ENCODE measurements at regions not wholly inside any gene's neighbourhood (a gene's known extent, or its start where the extent isn't known, plus 50 kb on each side); places are given as distances from the start of the nearest gene placed in this dataset.

- TF ChIP-seq, protein P1, sequence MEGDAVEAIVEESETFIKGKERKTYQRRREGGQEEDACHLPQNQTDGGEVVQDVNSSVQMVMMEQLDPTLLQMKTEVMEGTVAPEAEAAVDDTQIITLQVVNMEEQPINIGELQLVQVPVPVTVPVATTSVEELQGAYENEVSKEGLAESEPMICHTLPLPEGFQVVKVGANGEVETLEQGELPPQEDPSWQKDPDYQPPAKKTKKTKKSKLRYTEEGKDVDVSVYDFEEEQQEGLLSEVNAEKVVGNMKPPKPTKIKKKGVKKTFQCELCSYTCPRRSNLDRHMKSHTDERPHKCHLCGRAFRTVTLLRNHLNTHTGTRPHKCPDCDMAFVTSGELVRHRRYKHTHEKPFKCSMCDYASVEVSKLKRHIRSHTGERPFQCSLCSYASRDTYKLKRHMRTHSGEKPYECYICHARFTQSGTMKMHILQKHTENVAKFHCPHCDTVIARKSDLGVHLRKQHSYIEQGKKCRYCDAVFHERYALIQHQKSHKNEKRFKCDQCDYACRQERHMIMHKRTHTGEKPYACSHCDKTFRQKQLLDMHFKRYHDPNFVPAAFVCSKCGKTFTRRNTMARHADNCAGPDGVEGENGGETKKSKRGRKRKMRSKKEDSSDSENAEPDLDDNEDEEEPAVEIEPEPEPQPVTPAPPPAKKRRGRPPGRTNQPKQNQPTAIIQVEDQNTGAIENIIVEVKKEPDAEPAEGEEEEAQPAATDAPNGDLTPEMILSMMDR (IDR thresholded peaks at IDR 0.05; ENCODE audit: low read depth, low read length), result no peak
- no peak for TF ChIP-seq EZH2phosphoT487 (IDR thresholded peaks at IDR 0.05; ENCODE audit: low read depth)
Measured at GRCh38 chr1:239804266-239804665, 287.4 kb upstream of the FMN2 start.
